Natural killer cell (primary cell): ENCODE measurements at regions not wholly inside any gene's neighbourhood (a gene's known extent, or its start where the extent isn't known, plus 50 kb on each side); places are given as distances from the start of the nearest gene placed in this dataset.

Experiments used
- ATAC-seq, 3 donors: fragments of 150-1000 bp in 2 of 3; fragments of 200-7000 bp in 1 of 3; cut with Tn5 transposase; 1 replicate in 1 of 3; 2 replicates in 2 of 3; pipeline ENCODE4 v1.10.0; 2021; ENCODE audit warnings: mild to moderate bottlenecking in 2 of 3, moderate library complexity in 2 of 3
- DNase-seq, 2 donors: peaks; one replicate each; pipeline versions ENCODE4 v3.0.0 to v3.0.0-alpha.2; 2013 to 2021; ENCODE audit warnings: mixed read lengths in 1 of 2
- H3K27ac ChIP-seq: one replicate; pipeline ENCODE4 v1.5.1; 2013; ENCODE audit warnings: mild to moderate bottlenecking, low read length
- H3K27me3 ChIP-seq: one replicate; pipeline ENCODE4 v1.6.1; 2013; ENCODE audit warnings: low read length; ENCODE audit not compliant: control insufficient read depth, insufficient read depth
- H3K36me3 ChIP-seq: one replicate; pipeline ENCODE4 v1.6.1; 2013; ENCODE audit warnings: low read length; ENCODE audit not compliant: control insufficient read depth, insufficient read depth
- H3K4me1 ChIP-seq: one replicate; pipeline ENCODE4 v1.6.1; 2013; ENCODE audit warnings: low read length; ENCODE audit not compliant: control insufficient read depth, insufficient read depth
- H3K4me3 ChIP-seq: one replicate; pipeline ENCODE4 v1.5.1; 2013; ENCODE audit warnings: low read length
- H3K9me3 ChIP-seq: one replicate; pipeline ENCODE4 v1.6.1; 2013; ENCODE audit warnings: low read length; ENCODE audit not compliant: control insufficient read depth, insufficient read depth
- H3K27ac Mint-ChIP-seq, 2 donors: one replicate each; pipeline ENCODE4 v1.8.0; 2022; ENCODE audit warnings: mild to moderate bottlenecking in 2 of 2, mixed read lengths in 2 of 2, moderate library complexity in 1 of 2
- H3K27me3 Mint-ChIP-seq, 2 donors: one replicate each; pipeline ENCODE4 v1.8.0; 2022; ENCODE audit warnings: low read depth in 2 of 2, mixed read lengths in 2 of 2
- H3K36me3 Mint-ChIP-seq: one replicate; pipeline ENCODE4 v1.8.0; 2022; ENCODE audit warnings: mixed read lengths
- H3K4me1 Mint-ChIP-seq, 2 donors: one replicate each; pipeline ENCODE4 v1.8.0; 2022; ENCODE audit warnings: mixed read lengths in 2 of 2
- H3K4me3 Mint-ChIP-seq: one replicate; pipeline ENCODE4 v1.8.0; 2022; ENCODE audit warnings: mild to moderate bottlenecking, moderate library complexity, mixed read lengths
- H3K9me3 Mint-ChIP-seq, 2 donors: one replicate each; pipeline ENCODE4 v1.8.0; 2022; ENCODE audit warnings: mixed read lengths in 2 of 2
- CTCF ChIP-seq: fragments of 200-600 bp; IDR thresholded peaks from one replicate; pipeline ENCODE4 v1.8.0; 2022; ENCODE audit warnings: antibody characterized with exemption
- WGBS: methylation state at CpG from one replicate; pipeline ENCODE4 v1.1.7; 2013; ENCODE audit warnings: missing lambda C conversion rate; ENCODE audit not compliant: insufficient coverage; 5-methylcytosine and 5-hydroxymethylcytosine counted together
- intact Hi-C: fragments of 100-400 bp; cut with micrococcal nuclease; formaldehyde crosslinking; loops from one replicate; pipeline ENCODE4 v1.14.2; 2022

GRCh38 chr12:131273291-131273845, 319.7 kb downstream of the ADGRD1 start:
- WGBS = 76% methylated on average over 11 of the region's 11 CpGs
- Mint-ChIP-seq H3K36me3 (no peaks in the 10 kb centered on the region), H3K4me1 (no peaks in the 10 kb centered on the region), H3K27ac (no peak overlapping the region), H3K9me3 (no peaks in the 10 kb centered on the region), H3K4me3 (no peak overlapping the region), H3K27me3 (no peaks in the 10 kb centered on the region)
- no peaks in the 10 kb centered on the region for H3K27me3 ChIP-seq
- no peak overlapping the region for H3K4me3 ChIP-seq
- ATAC-seq (no peak), DNase-seq (no peak)
- H3K27ac ChIP-seq = no peak overlapping the region
- no peaks in the 10 kb centered on the region for H3K4me1 ChIP-seq
- no peak for TF ChIP-seq CTCF
- intact Hi-C loops = no loop called here
- H3K36me3 ChIP-seq = no peaks in the 10 kb centered on the region
- H3K9me3 ChIP-seq = no peaks in the 10 kb centered on the region

GRCh38 chr12:131274061-131274460, 320.4 kb downstream of the ADGRD1 start:
- no peak for DNase-seq
- intact Hi-C loops = no loop called here
- no peak overlapping the region for H3K27ac Mint-ChIP-seq

GRCh38 chr12:131274906-131275305, 321.2 kb downstream of the ADGRD1 start:
- H3K27ac Mint-ChIP-seq = no peak overlapping the region
- Histone ChIP-seq H3K27me3 (no peaks in the 10 kb centered on the region), H3K4me3 (no peak overlapping the region), H3K9me3 (no peaks in the 10 kb centered on the region), H3K27ac (no peak overlapping the region), H3K4me1 (no peaks in the 10 kb centered on the region), H3K36me3 (no peaks in the 10 kb centered on the region)
- no peaks in the 10 kb centered on the region for H3K27me3 Mint-ChIP-seq
- DNase-seq (no peak), ATAC-seq (no peak)
- H3K36me3 Mint-ChIP-seq = no peaks in the 10 kb centered on the region
- no peaks in the 10 kb centered on the region for H3K9me3 Mint-ChIP-seq
- TF ChIP-seq CTCF = no peak
- intact Hi-C loops = no loop called here
- 57% methylated on average over 14 of the region's 14 CpGs for WGBS
- no peak overlapping the region for H3K4me3 Mint-ChIP-seq
- no peaks in the 10 kb centered on the region for H3K4me1 Mint-ChIP-seq

More at GRCh38 chr12:131274061-131274460, 320.4 kb downstream of the ADGRD1 start:
- no peak for ATAC-seq
- no peaks in the 10 kb centered on the region for H3K9me3 ChIP-seq
- no peak overlapping the region for H3K4me3 Mint-ChIP-seq
- H3K36me3 Mint-ChIP-seq = no peaks in the 10 kb centered on the region
- no peaks in the 10 kb centered on the region for H3K27me3 Mint-ChIP-seq
- no peaks in the 10 kb centered on the region for H3K4me1 ChIP-seq
- no peak overlapping the region for H3K27ac ChIP-seq
- no peaks in the 10 kb centered on the region for H3K27me3 ChIP-seq
- TF ChIP-seq CTCF = no peak
- no peaks in the 10 kb centered on the region for H3K36me3 ChIP-seq
- no peak overlapping the region for H3K4me3 ChIP-seq
- H3K9me3 Mint-ChIP-seq = no peaks in the 10 kb centered on the region
- no peaks in the 10 kb centered on the region for H3K4me1 Mint-ChIP-seq
- 84% methylated on average over 12 of the region's 12 CpGs for WGBS

- 86% methylated on average over 6 of the region's 6 CpGs for WGBS
- H3K36me3 ChIP-seq = no peaks in the 10 kb centered on the region
- H3K36me3 Mint-ChIP-seq = no peaks in the 10 kb centered on the region
- H3K27ac Mint-ChIP-seq = no peak overlapping the region
- no peak for TF ChIP-seq CTCF
- intact Hi-C loops = no loop called here
- H3K9me3 ChIP-seq = no peaks in the 10 kb centered on the region
- H3K27me3 Mint-ChIP-seq = no peaks in the 10 kb centered on the region
- H3K27me3 ChIP-seq = no peaks in the 10 kb centered on the region
- ATAC-seq = no peak
- DNase-seq = no peak
- no peaks in the 10 kb centered on the region for H3K4me1 ChIP-seq
- no peaks in the 10 kb centered on the region for H3K9me3 Mint-ChIP-seq
- no peak overlapping the region for H3K4me3 Mint-ChIP-seq
- no peaks in the 10 kb centered on the region for H3K4me1 Mint-ChIP-seq
- H3K27ac ChIP-seq = no peak overlapping the region
- H3K4me3 ChIP-seq = no peak overlapping the region
Observed at GRCh38 chr12:131275824-131276223, 322.1 kb downstream of the ADGRD1 start.
